Coronary artery (tissue), 2 donors: ENCODE measurements at regions not wholly inside any gene's neighbourhood (a gene's known extent, or its start where the extent isn't known, plus 50 kb on each side); places are given as distances from the start of the nearest gene placed in this dataset.

Experiments
- DNase-seq: peaks from one replicate; pipeline ENCODE4 v3.0.0-alpha.2; 2017; ENCODE audit warnings: low spot score
- H3K27ac ChIP-seq, 2 donors: fragments of 200-600 bp; sonication (generic); one replicate each; pipeline ENCODE4 v1.5.1; 2016 to 2019
- H3K4me3 ChIP-seq: fragments of 200-600 bp; sonication (generic); 2 replicates; pipeline ENCODE4 v1.5.1; 2016; ENCODE audit warnings: mild to moderate bottlenecking, moderate library complexity
- TF ChIP-seq, protein P1 (sequence below): fragments of 200-600 bp; sonication (generic); IDR thresholded peaks from one replicate; pipeline ENCODE4 v1.5.1; 2019; ENCODE audit warnings: antibody characterized with exemption

DNA sequence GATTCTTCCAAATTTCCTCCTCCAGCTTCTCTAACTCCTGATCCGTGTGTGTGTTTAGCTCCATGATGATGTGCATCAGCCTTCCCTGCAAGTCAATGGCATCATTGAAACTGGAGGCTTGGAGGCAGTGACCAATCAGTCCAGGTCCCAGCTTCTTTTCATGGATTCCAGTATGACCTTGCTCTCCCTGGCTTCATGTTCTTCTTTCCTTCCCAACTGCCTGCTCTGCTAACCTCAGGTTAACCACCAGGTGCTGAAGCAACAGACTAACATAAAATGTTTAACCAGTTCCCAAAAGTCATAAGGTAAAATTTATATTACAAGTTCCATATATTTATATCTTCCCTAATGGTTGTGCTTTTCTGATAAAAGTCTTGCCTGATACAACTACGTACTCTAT, 512.8 kb upstream of the EPHA7 start:
- TF ChIP-seq, protein P1, sequence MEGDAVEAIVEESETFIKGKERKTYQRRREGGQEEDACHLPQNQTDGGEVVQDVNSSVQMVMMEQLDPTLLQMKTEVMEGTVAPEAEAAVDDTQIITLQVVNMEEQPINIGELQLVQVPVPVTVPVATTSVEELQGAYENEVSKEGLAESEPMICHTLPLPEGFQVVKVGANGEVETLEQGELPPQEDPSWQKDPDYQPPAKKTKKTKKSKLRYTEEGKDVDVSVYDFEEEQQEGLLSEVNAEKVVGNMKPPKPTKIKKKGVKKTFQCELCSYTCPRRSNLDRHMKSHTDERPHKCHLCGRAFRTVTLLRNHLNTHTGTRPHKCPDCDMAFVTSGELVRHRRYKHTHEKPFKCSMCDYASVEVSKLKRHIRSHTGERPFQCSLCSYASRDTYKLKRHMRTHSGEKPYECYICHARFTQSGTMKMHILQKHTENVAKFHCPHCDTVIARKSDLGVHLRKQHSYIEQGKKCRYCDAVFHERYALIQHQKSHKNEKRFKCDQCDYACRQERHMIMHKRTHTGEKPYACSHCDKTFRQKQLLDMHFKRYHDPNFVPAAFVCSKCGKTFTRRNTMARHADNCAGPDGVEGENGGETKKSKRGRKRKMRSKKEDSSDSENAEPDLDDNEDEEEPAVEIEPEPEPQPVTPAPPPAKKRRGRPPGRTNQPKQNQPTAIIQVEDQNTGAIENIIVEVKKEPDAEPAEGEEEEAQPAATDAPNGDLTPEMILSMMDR, result no peak
- H3K27ac ChIP-seq, result no peak overlapping the region
- DNase-seq, result no peak

DNA sequence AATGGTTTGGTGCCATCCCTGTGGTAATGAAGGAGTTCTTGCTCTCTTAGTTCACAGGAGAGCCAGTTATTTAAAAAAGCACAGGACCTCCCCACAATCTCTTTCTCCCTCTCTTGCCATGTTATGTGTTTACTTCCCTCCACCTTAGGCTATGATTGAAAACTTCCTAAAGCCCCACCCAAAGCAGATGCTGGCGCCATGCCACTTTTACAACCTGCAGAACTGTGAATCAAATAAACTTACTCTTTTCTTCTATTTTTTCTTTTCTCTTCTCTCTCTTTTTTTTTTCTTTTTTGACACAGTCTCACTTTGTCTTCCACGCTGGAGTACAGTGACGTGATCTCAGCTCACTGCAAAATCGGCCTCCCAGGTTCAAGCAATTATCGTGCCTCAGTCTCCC, 508.4 kb upstream of the EPHA7 start:
- H3K4me3 ChIP-seq, result no peak overlapping the region
- DNase-seq, result no peak
- H3K27ac ChIP-seq, result no peak overlapping the region
- TF ChIP-seq, protein P1, result no peak

More for the DNA sequence above, 512.8 kb upstream of the EPHA7 start:
- H3K4me3 ChIP-seq, result no peak overlapping the region

DNA sequence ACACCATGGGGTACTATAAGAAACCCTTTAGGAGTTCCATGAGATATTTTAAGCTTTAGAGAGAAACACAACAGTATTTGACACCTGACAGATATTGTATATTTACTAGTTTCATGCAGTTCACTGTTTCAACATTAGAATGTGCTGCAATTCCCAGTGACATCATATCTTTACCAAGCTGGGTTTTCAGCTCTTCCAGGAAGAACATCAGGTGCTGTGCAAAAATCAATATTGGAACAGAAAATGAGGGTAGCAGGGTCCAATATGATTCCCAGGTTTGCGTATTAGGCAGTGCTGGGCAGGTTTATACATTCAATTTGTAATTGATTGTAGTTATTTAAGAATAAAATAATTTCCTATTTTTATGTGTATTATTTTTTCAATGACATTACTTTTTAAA, 500.0 kb upstream of the EPHA7 start:
- no peak for DNase-seq
- TF ChIP-seq, protein P1, result no peak

DNA sequence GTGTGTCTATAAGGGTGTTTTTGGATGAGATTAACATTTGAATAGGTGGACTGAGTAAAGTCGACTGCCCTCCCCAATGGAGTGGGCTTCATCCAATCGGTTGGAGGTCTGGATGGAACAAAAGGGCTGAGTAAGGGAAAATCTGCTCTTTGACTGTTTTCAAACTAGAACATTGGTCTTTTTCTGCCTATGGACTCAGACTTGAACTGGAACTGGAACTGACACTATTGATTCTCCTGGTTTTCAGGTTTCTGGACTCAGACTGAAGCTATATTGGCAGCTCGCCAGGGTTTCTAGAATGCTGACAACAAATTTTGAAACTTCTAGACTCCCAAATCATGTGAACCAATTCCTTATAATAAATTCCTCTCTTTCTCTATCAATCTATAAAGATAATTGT, 498.9 kb upstream of the EPHA7 start:
- H3K27ac ChIP-seq, result no peak overlapping the region
- DNase-seq, result no peak

More for the DNA sequence above, 500.0 kb upstream of the EPHA7 start:
- Histone ChIP-seq H3K4me3 (no peak overlapping the region), H3K27ac (no peak overlapping the region)

DNA sequence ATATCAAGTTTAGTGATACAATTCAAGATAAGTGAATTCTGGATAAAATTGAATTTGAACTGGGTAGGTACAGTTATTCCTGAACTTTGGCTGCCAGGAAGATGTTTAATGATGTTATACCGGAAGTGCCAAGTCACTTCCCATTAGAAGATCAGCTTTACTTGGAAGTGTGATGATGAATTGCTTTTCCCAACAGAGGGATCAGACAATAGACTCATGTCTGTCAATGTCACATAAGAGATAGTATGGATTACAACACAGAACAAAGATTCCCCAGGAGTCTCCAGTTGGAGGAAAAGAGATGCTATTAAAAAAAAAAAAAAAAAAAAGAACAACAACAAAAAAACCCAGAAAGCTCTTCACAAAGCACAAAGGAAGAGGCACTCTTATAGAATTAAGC, 497.9 kb upstream of the EPHA7 start:
- Histone ChIP-seq H3K4me3 (no peak overlapping the region), H3K27ac (no peak overlapping the region)
- TF ChIP-seq, protein P1, result no peak
- no peak for DNase-seq

More for the DNA sequence above, 498.9 kb upstream of the EPHA7 start:
- TF ChIP-seq, protein P1, result no peak
- H3K4me3 ChIP-seq, result no peak overlapping the region

DNA sequence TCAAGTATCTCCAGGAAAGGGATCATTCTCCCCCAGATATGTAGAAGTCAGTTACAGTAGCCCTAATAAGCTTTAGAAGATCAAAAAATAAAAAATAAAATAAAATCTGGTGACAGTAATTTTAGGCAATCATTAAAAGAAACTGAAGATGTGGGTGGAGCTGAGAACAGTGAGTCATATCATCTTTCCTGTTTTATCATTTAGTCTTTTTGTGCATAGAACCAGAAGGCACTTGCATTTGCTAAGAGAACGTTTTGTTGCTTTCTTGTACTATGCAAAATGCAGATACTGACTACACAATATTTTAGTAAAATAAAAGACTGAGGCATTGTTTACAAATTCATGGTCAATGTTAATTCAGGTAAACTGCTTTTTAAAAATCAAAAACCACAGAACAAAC, 497.4 kb upstream of the EPHA7 start:
- TF ChIP-seq, protein P1, result no peak
- no peak for DNase-seq
- no peak overlapping the region for H3K27ac ChIP-seq
- H3K4me3 ChIP-seq, result no peak overlapping the region

DNA sequence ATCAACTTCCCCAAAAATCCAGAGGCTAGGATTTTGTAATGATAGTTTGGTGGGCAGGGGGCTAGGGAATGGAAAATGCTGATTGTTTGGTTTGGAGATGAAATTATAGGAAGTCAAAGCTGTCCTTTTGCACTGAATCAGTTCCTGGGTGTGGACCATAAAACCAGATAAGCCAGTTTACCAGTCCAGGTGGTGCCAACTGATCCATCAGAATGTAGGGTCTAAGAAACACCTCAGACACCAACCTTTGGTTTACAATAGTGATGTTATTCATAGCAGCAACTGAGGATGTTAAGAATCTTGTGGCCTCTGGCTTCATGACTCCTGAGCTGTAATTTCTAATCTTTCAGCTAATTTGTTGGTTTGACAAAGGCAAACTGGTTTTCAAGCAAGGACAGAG, 496.6 kb upstream of the EPHA7 start:
- DNase-seq, result no peak
- TF ChIP-seq, protein P1, result no peak
- Histone ChIP-seq H3K4me3 (no peak overlapping the region), H3K27ac (no peak overlapping the region)
